Tongue (tissue), 1 donor: ENCODE measurements at regions not wholly inside any gene's neighbourhood (a gene's known extent, or its start where the extent isn't known, plus 50 kb on each side); places are given as distances from the start of the nearest gene placed in this dataset.
"Not testable (repeated sequence)": the region's sequence is repeated elsewhere in the genome, so short reads cannot be mapped to it uniquely, and the experiment has no call there.

Source experiments
- DNase-seq: peaks from one replicate; pipeline ENCODE4 v3.0.0-alpha.2; 2015

- not testable (repeated sequence) for DNase-seq
These were observed 196.9 kb upstream of the ARL4C start for GRCh38 chr2:234693681-234694190.

GRCh38 chr2:234693191-234693590, 196.3 kb upstream of the ARL4C start:
- not testable (repeated sequence) for DNase-seq

- DNase-seq, result no peak
These were observed 195.4 kb upstream of the ARL4C start for GRCh38 chr2:234691968-234692955.

GRCh38 chr2:234691214-234691575, 194.3 kb upstream of the ARL4C start:
- DNase-seq, result no peak

- DNase-seq, result peak; percentile 70
These were observed 193.8 kb upstream of the ARL4C start for GRCh38 chr2:234690569-234691213.

GRCh38 chr2:234689911-234690379, 193.1 kb upstream of the ARL4C start:
- DNase-seq, result no peak

GRCh38 chr2:234687718-234688475, 191.0 kb upstream of the ARL4C start:
- no peak for DNase-seq

- DNase-seq, result no peak
These were observed 189.4 kb upstream of the ARL4C start for GRCh38 chr2:234686088-234686890.

- DNase-seq, result no peak
These were observed 187.6 kb upstream of the ARL4C start for GRCh38 chr2:234684466-234684865.

- no peak for DNase-seq
These were observed 187.1 kb upstream of the ARL4C start for GRCh38 chr2:234683950-234684349.

GRCh38 chr2:234682492-234683228, 185.8 kb upstream of the ARL4C start:
- DNase-seq, result peak; percentile 72

- no peak for DNase-seq
These were observed 184.1 kb upstream of the ARL4C start for GRCh38 chr2:234680688-234681619.

- peak; percentile 45 for DNase-seq
These were observed 183.1 kb upstream of the ARL4C start for GRCh38 chr2:234679741-234680687.

- no peak for DNase-seq
These were observed 182.4 kb upstream of the ARL4C start for GRCh38 chr2:234679301-234679740.

GRCh38 chr2:234678711-234679110, 181.8 kb upstream of the ARL4C start:
- DNase-seq, result peak; percentile 38

GRCh38 chr2:234677758-234678538, 181.1 kb upstream of the ARL4C start:
- DNase-seq, result no peak

- no peak for DNase-seq
These were observed 180.0 kb upstream of the ARL4C start for GRCh38 chr2:234676783-234677450.
